ENCODE measurements at regions not wholly inside any gene's neighbourhood (a gene's known extent, or its start where the extent isn't known, plus 50 kb on each side); places are given as distances from the start of the nearest gene placed in this dataset.

- TF ChIP-seq CTCF (IDR thresholded peaks at IDR 0.05) (no peak), POLR2A (IDR thresholded peaks at IDR 0.05) (no peak), EP300 (IDR thresholded peaks at IDR 0.05) (no peak)
Measured at GRCh38 chr4:124573056-124573455, 139.5 kb downstream of the ANKRD50 start.
